GM18907 (cell line): ENCODE measurements at regions not wholly inside any gene's neighbourhood (a gene's known extent, or its start where the extent isn't known, plus 50 kb on each side); places are given as distances from the start of the nearest gene placed in this dataset.
"Not testable (repeated sequence)": the region's sequence is repeated elsewhere in the genome, so short reads cannot be mapped to it uniquely, and the experiment has no call there.

Source experiments
- ATAC-seq: cut with Tn5 transposase; IDR thresholded peaks from one replicate; pipeline ENCODE4 v1.9.1; 2021; ENCODE audit warnings: mild to moderate bottlenecking, moderate library complexity; ENCODE audit not compliant: unreplicated experiment

DNA sequence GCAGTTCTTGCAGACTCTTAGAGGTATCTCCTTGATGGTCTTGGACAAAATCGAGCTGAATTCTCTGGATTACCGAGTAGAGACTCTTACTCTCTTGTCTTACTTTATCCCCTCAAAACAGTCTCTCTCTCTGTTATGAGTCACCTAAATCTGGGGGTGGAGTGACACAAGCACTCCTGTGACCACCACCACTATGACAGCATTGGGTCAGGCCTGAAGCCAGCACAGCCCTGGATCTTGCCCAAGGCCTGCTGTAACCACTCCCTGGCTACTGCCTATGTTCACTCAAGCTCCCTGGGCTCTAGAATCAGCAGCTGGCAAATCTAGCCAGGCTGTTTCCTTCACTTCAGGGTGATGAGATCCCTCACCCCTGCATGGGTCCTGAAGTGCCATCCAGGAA is 662.5 kb downstream of the LUZP2 start:
- no peak for ATAC-seq

DNA sequence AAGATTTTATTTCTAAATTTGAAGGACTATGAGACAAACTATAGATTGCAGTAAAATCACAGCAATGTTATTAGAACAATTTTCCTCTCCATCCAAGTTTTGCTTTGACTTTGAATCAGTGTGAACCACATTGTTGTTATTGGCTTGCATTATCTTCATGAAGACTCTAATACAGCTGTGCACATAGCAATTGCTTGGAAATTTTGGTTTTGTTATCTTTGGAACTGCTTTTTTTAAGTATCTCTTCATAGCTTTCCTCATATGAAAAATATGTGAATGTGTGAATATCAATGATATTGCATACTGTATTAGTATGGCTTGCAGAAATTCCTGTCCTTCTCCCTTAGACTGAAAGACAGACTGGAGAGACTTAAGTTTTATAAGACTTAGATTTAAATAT is 666.6 kb downstream of the LUZP2 start:
- ATAC-seq = no peak

DNA sequence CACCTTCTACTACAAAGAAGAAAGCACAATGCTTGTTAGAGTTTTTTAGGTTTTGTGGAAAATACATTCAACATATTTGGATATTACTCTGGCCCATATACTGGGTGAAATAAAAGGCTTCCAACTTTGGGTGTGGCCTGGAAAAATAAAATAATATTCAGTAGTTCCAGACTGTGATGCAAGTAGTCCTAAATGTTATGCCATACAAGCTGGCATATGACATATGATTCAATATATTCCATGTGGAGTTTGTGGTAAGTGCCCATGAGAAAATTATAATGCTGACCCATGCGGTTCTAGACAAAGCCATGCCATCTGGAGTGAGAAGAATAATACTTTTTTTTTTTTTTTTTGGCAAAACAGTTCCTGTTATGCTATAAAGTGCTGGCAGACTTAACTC is 683.3 kb downstream of the LUZP2 start:
- ATAC-seq = no peak

DNA sequence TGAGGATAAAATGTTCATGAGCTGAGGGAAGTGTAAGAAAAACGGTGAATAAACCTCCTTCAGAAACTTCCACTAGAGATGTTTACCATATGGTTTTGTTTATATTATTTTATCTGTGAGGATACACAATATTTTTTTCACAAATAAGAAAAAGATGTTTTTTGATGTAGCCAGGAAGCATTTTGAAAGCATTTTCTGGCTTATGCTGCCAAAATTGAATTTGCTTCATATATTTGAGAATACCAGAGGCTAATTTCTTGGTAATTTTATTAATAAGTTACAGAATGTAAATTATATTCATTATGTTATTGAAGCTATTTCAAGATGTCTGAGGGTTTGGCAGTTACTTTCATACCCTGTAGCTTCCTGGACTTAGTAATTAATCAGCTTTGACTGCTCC is 686.6 kb downstream of the LUZP2 start:
- ATAC-seq = no peak

DNA sequence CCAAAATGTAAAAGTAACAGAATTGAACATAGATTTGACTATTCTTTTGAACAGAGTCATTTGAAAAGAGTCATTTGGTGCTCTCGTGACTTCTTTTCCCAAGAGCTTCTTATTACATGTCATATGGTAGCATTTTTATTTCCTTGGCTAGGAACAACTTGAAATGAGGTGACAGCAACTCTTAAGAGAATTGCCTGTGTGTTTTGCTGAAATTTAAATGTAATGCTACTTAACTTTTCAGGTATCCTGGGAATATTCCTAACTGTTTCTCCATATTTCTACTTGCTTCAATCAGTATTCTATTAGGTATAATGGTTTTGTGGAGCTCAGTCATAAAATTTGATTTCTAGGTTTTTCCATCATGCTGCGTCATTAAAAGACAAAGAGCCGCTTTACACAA is 700.7 kb downstream of the LUZP2 start:
- no peak for ATAC-seq

DNA sequence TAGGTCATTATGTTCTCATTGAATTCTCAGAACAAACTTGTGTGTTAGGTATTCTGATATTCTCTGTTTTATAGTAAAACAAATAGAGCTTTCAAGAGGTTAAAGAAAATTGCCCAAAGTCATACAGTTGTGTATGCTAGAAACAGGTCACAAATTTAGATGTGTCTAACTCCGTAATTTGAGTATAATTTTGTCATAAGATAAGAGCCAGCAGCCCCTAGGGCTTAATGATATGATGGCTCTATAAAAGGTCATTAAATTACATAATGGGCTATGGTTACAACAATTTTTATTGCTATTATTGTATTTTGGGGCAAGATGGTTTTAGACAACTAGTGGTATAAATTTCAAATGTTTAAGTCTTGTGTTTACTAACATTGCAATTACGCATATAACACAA is 701.9 kb downstream of the LUZP2 start:
- no peak for ATAC-seq

DNA sequence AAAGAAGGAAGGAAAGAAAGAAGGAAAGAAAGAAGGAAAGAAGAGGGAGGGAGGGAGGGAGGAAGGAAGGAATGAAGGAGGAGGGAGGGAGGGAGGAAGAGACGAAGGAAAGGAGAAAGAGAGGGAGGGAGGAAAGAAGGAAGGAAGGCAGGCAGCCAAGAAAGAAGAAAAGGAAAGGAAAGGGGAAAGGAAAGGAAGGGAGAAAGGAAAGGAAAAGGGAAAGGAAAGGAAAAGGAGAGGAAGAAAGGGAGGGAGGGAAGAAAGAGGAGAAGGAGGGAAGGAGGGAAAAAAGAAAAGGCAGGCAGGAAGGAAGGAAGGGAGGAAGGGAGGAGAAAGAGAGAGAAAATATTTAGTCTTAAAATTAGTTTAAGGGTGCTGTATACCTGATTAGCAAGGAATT is 704.1 kb downstream of the LUZP2 start:
- no peak for ATAC-seq

DNA sequence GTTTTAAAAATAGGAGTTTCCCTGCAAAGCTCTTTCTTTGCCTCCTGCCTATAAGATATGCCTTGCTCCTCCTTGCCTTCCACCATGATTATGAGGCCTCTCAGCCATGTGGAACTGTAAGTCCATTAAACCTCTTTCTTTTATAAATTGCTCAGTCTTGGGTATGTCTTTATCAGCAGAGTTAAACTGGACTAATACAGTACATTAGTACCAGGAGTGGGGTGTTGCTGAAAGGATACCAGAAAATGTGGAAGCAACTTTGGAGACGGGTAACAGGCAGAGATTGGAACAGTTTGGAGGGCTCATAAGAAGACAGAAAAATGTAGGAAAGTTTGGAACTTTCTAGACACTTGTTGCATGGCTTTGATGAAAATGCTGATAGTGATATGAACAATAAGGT is 709.9 kb downstream of the LUZP2 start:
- no peak for ATAC-seq

DNA sequence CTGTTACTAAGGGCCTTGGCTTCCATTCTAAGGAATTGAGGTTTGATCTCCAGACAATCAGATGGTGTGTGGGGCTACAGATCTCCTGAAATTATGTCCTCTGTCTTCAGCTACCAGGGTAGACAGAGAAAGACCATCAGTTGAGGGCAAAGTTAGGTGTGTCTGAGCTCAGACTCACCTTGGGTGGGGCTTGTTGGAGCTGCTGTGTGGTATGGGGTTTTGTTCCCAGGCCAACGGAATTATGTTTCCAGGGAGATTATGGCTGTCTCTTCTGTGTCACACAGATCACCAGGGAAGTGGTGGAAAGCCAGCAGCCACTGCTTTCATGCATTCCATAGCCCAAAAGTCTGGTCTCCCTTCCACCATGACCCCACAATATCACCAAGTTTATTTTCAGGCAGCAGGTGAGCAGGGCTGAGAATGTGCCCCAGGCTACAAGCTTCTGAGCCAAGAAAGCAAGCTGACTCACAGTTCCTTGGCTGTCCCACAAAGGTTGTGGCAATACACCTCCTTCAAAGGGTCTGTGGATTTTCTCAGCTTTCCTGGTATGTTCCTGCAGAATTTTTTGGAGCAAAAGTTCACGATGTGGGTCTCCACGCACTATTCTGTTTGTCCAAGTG is 714.9 kb downstream of the LUZP2 start:
- no peak for ATAC-seq

DNA sequence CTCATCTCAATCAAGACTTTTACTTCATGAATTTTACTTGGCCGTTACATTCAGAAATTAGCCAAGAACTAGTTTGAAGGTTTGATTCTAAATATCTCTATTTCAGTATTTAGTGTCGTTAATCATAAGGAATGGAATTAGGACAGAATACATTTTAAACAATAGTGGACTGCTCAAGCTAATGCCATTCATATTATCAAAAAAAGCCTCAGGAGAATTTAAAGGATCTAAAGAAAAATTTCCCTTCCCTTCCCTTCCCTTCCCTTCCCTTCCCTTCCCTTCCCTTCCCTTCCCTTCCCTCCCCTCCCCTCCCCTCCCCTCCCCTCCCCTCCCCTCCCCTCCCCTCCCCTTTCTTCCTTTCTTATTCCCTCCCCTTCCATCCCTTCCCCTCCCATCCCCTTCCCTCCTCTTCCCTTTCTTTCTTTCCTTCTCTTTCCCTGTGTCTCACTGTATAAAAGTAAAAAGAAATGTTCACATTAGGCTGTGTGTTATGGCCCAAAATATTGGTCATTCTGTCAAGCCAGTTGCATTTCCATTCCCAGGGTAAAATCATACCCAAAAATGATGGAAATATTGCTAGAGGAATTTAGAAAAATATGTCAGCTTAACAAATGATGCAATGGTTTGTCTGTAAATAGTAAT is 717.8 kb downstream of the LUZP2 start:
- no peak for ATAC-seq

DNA sequence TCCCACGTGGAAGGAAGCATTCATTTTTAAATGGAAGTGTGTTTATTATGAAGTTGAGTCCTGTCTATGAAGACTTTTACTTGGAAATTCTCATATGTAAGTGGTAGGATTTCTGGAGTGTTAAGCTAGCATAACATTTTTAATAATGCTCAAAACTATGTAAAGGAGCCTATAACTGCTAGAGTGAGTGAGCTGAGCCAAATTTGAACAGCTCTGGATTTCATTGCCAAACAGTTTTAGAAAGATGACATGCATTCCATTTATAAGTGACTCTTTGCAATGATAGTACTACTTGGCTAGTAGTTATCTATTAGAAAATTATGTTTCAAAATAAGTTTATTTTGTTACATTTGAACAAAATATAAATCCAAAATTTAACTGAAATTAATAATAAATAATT is 721.2 kb downstream of the LUZP2 start:
- no peak for ATAC-seq

DNA sequence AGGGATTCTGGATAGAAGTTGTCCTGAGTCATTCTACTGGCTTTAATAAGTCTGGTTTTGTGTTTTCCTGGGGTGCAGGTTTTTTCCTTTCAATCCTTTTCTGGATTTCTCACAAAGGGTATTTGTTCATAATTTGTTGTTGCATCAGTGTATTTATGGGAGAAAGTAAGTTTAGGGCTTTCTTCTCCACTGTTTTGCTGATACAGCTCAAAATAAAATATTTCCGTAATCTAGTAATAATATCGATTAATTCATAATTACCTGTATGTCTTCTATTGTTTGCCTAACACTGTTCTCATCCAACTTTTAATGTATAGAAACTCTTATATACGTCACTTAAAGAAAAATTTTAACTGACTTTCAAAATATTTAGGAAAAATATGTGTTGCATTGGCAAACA is 728.2 kb downstream of the LUZP2 start:
- no peak for ATAC-seq

DNA sequence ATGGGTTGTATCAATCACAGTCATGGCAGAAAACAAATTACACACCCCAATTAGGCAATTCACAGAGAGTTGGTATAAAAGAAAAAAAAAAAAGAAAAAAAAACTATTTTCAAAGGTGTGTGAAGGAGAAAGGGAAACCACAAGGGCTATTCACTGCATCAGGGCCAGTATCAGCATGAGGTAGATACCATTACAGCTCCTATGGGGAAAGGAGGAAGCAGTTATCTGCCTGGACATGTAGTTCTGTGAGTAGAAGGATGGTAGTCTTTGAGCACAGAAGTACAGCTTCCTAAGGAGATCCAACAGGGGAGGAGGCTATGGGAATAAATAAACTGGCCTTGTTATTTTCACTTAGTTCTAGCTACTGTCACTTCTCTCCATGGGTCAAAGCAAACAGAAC is 746.1 kb downstream of the LUZP2 start:
- no peak for ATAC-seq

DNA sequence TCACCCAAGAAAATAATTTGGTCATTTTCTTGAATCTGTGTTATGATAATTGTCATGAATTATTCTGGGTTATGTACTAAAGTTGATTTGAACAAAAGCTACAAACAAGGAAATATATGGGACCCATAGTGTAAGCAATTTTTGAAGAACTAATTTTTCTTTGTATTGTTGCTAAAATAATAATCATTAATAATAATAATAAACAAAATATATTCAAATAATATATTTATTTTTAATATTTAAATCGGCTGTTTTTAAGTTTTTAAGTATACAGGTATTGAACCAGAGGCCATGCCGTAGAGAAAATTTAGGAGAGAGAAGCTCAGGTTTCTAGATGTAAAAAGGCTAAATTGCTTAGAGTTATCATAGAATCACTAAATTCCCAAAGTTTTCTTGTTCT is 747.3 kb downstream of the LUZP2 start:
- ATAC-seq = no peak

DNA sequence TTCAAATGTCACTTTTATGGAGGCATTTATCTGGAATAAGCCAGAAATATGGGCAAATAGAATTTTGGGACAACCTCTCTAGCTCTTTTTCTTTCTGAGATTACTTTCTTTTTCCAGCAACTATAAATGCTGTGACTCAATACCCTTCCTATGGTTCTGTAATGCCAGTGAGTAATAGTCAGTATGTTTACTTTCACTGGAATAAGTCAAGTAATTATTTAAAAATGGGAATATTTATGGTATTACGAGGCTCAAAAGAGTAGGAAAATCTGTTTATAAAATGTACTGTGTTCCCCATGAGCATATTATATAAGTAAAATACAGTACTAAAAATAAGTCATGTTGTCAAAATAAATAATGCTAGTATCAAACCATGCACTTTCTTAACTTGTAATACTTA is 750.5 kb downstream of the LUZP2 start:
- ATAC-seq = no peak

DNA sequence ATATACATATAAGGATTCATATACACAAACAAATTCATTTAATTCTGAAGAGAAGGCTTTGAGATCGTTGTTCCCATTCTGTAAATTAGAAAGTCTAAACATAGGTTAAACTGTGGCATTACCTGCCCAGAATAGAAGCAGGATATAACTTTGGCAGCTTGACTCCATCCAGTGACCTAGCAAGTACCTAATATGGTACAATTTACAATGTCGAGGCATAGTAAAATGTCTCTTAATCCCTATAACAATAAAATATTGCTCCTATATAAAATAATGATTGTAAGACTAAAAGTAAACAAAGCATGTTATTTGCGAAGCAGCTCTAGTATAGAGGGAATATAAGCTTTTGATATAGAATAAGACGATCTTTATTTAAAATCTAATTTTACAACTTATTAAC is 756.0 kb downstream of the LUZP2 start:
- ATAC-seq = no peak

DNA sequence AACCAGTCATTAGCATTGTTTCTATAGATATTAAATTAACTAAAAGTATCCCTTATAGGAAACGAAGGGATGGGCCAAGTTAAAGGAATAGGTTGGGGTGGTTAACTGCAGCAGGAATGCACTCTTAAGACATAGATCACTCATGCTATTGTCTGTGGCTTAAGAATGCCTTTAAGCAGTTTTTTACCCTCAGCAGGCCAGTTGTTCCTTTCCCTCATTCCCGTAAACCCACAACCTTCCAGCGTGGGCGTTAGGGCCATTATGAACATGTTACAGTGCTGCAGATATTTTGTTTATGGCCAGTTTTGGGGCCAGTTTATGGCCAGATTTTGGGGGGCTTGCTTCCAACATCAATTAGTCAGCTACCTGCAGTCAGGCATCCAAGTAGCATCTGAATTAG is 767.0 kb downstream of the LUZP2 start:
- ATAC-seq = not testable (repeated sequence)

DNA sequence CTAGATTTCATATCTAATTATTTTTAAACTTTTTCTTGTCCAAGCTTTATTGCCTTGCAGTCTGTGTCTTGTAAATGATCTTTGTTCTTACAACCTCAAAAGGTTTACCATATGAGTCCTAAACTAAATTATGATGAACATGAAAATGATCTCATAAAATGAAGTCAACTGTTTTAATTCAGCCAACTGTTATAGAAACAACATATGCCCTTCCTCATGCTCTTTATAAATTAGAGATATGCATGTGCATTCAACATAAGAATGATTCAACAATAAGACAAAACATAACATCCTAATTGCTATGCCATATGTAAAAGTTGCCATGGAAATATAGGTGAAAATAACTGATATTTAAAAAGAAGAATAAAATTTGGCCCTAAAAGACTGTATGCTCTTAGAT is 774.4 kb downstream of the LUZP2 start:
- ATAC-seq = no peak

DNA sequence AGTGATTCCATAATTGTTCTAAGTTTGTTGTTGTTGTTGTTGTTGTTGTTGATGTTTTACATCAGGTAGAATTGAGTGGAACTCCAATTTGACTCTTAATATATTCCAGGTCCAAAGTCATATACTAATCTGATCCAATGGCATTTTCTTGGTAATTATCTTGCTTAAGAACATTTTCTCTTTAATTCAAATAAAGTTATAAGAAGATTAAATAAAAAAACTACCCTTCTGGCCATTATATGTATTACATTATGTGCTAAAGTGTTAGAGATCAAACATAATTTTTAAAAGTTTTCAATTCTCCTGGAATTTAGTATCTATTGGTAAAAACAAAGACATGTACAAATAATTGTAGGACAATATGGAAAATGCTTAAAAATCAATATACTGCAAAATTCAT is 775.4 kb downstream of the LUZP2 start:
- ATAC-seq = no peak

DNA sequence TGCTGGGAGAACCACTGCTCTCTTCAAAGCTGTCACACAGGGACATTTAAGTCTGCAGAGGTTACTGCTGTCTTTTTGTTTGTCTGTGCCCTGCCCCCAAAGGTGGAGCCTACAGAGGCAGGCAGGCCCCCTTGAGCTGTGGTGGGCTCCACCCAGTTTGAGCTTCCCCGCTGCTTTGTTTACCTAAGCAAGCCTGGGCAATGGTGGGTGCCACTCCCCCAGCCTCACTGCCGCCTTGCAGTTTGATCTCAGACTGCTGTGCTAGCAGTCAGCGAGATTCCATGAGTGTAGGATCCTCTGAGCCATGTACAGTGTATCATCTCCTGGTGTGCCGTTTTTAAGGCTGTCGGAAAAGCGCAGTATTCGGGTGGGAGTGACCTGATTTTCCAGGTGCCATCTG is 784.0 kb downstream of the LUZP2 start:
- ATAC-seq = not testable (repeated sequence)

DNA sequence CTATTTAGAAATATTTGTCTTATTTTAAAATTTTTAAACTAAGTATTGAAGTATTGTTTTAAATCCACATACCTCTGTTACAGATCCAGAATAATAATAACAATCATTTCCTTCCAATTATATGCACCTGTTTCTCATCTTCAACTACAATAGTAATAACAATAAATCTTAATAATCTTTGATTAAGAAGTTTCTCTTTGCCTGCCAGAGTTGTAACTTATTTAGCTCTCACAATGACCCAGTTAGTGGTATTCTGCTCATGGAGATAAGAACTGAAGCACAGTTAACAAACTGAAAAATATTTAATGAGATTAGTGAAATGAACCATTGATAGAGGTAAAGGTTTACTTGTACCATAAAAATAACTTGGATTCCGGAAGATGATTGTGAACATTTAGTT is 796.3 kb downstream of the LUZP2 start:
- ATAC-seq = no peak

DNA sequence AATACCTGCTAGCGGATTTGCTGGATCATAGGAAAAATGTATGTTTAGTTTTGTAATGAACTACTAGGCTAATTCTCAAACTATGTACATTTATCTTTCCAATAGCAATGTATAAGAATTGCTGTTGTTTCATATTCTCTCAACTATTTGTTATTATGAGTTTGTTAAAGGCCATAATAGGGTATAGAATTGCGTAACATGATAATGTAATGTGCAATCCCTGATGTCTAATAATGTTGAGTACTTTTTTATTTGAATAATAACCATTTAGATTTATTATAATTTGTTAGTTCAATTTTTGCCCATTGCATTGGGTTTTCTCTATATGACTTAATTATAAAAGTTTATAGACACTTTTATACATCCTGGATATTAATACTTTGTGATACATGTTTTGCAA is 801.6 kb downstream of the LUZP2 start:
- no peak for ATAC-seq

DNA sequence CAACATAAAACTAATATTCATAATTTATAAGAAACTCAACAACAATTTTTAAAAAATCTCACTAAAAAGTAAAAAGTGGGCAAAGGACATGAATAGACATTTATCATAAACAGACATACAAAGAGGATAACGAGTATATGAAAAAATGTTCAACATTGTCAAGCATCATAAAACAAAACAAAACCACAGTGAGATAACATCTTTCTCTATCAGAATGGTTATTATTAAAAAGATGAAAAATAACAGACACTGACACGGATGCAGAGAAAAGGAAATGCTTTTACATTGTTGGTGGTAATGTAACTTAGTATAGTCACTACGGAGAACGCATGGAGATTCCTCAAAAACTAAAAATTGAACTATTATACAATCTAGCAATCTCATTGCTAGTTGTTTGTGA is 813.0 kb downstream of the LUZP2 start:
- ATAC-seq = no peak
